Caco-2 (cell line): ENCODE measurements at regions not wholly inside any gene's neighbourhood (a gene's known extent, or its start where the extent isn't known, plus 50 kb on each side); places are given as distances from the start of the nearest gene placed in this dataset.
"Not testable (repeated sequence)": the region's sequence is repeated elsewhere in the genome, so short reads cannot be mapped to it uniquely, and the experiment has no call there.

ENCODE experiments used
- BruUV-seq: library from RNA; stranded (reverse); fragments of 400-500 nt; replicated peaks from 2 replicates; lab custom pipeline; 2021; lab: Mats Ljungman, UMichigan
- CTCF ChIA-PET: fragments of 300-600 bp; sonication (Branson Sonifier 250); formaldehyde crosslinking; loops from one replicate; lab custom pipeline; 2022; ENCODE audit warnings: antibody characterized with exemption; lab: Charles Lee
- POLR2A ChIA-PET: fragments of 300-600 bp; sonication (Branson Sonifier 250); formaldehyde crosslinking; loops from one replicate; lab custom pipeline; 2022; ENCODE audit warnings: antibody characterized with exemption; lab: Charles Lee
- DNase-seq, 2 experiments: peaks; one replicate each; pipeline versions ENCODE4 v3.0.0 to v3.0.0-alpha.2; 2020 to 2022
- H3K27me3 ChIP-seq: replicated peaks from 2 replicates; pipeline ENCODE4 v1.6.0; 2011; ENCODE audit warnings: low read length; ENCODE audit not compliant: control insufficient read depth, insufficient read depth
- H3K36me3 ChIP-seq: 2 replicates; pipeline ENCODE4 v1.5.1; 2011; ENCODE audit warnings: low read length; ENCODE audit not compliant: control insufficient read depth, insufficient read depth
- H3K4me1 ChIP-seq: fragments of 250-450 bp; sonication (Bioruptor Pico); 2 replicates; pipeline ENCODE4 v1.5.1; 2020; ENCODE audit warnings: mild to moderate bottlenecking
- H3K4me3 ChIP-seq: 2 replicates; pipeline ENCODE4 v1.5.1; 2011; ENCODE audit warnings: low read depth, mild to moderate bottlenecking, control low read depth, low read length
- H3K9me3 ChIP-seq: fragments of 250-450 bp; sonication (Bioruptor Pico); 2 replicates; pipeline ENCODE4 v1.5.1; 2020; ENCODE audit warnings: mild to moderate bottlenecking, moderate library complexity
- H3K27ac Mint-ChIP-seq: one replicate; pipeline ENCODE4 v1.8.0; 2022; ENCODE audit warnings: mixed read lengths; ENCODE audit not compliant: unreplicated experiment
- H3K27me3 Mint-ChIP-seq: one replicate; pipeline ENCODE4 v1.8.0; 2022; ENCODE audit warnings: mixed read lengths; ENCODE audit not compliant: insufficient read depth, unreplicated experiment
- H3K36me3 Mint-ChIP-seq: one replicate; pipeline ENCODE4 v1.8.0; 2022; ENCODE audit warnings: mild to moderate bottlenecking, mixed read lengths; ENCODE audit not compliant: insufficient read depth, unreplicated experiment
- H3K4me1 Mint-ChIP-seq: one replicate; pipeline ENCODE4 v1.8.0; 2022; ENCODE audit warnings: low read depth, mixed read lengths; ENCODE audit not compliant: unreplicated experiment
- H3K4me3 Mint-ChIP-seq: one replicate; pipeline ENCODE4 v1.8.0; 2022; ENCODE audit warnings: mild to moderate bottlenecking, moderate library complexity, mixed read lengths; ENCODE audit not compliant: unreplicated experiment
- H3K9me3 Mint-ChIP-seq: one replicate; pipeline ENCODE4 v1.8.0; 2022; ENCODE audit warnings: mixed read lengths; ENCODE audit not compliant: unreplicated experiment
- intact Hi-C: fragments of 100-400 bp; cut with micrococcal nuclease; formaldehyde crosslinking; loops from one replicate; pipeline ENCODE4 v1.10.0; 2022; ENCODE audit not compliant: unreplicated experiment
- TF ChIP-seq, protein P1 (sequence below), 2 experiments: fragments of 200-600 bp in 1 of 2; IDR thresholded peaks; 1 replicate in 1 of 2; 2 replicates in 1 of 2; pipeline versions ENCODE4 v1.5.1 to v1.8.0; 2011 to 2022; ENCODE audit warnings: antibody characterized with exemption in 1 of 2, control low read depth in 1 of 2, inconsistent platforms in 1 of 2, low read depth in 1 of 2, low read length in 1 of 2, mild to moderate bottlenecking in 1 of 2, moderate library complexity in 1 of 2; ENCODE audit not compliant: insufficient read depth in 1 of 2, severe bottlenecking in 1 of 2, unreplicated experiment in 1 of 2

DNA sequence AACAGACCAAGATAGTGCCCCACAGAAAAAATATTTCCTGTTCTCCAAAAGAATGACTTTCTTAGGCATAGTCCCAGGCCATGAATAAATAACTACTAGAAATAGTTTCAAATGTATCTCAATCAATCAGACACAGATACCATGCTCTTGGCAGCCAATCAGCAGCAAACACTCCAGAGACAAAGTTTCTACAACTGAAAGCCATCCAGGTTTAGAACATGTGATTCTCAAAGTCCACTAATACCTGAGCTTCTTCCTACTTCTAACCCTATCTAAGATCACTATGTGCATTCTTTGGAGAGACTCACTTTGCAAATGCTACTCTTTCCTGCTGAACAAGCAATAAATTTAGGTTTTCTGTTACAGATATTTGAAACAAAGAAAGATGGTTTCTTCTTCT is 425.8 kb upstream of the GRIN3A start:
- H3K36me3 ChIP-seq, result no peaks in the 10 kb centered on the region
- intact Hi-C loops, result no loop called here
- Mint-ChIP-seq H3K27ac (no peak overlapping the region), H3K4me3 (no peak overlapping the region), H3K27me3 (no peaks in the 10 kb centered on the region), H3K36me3 (no peaks in the 10 kb centered on the region), H3K4me1 (no peaks in the 10 kb centered on the region), H3K9me3 (no peaks in the 10 kb centered on the region)
- CTCF ChIA-PET, result no interaction called here
- TF ChIP-seq, protein P1, sequence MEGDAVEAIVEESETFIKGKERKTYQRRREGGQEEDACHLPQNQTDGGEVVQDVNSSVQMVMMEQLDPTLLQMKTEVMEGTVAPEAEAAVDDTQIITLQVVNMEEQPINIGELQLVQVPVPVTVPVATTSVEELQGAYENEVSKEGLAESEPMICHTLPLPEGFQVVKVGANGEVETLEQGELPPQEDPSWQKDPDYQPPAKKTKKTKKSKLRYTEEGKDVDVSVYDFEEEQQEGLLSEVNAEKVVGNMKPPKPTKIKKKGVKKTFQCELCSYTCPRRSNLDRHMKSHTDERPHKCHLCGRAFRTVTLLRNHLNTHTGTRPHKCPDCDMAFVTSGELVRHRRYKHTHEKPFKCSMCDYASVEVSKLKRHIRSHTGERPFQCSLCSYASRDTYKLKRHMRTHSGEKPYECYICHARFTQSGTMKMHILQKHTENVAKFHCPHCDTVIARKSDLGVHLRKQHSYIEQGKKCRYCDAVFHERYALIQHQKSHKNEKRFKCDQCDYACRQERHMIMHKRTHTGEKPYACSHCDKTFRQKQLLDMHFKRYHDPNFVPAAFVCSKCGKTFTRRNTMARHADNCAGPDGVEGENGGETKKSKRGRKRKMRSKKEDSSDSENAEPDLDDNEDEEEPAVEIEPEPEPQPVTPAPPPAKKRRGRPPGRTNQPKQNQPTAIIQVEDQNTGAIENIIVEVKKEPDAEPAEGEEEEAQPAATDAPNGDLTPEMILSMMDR (IDR thresholded peaks at IDR 0.05; ENCODE audit: insufficient read depth in 1 of 2, low read depth in 1 of 2, low read length in 1 of 2, severe bottlenecking in 1 of 2, unreplicated experiment in 1 of 2), result no peak
- BruUV-seq, result no TSS peak
- POLR2A ChIA-PET, result no interaction called here
- H3K4me1 ChIP-seq, result no peaks in the 10 kb centered on the region
- DNase-seq, result no peak
- no peak overlapping the region for H3K4me3 ChIP-seq
- no peaks in the 10 kb centered on the region for H3K27me3 ChIP-seq
- H3K9me3 ChIP-seq, result no peaks in the 10 kb centered on the region

DNA sequence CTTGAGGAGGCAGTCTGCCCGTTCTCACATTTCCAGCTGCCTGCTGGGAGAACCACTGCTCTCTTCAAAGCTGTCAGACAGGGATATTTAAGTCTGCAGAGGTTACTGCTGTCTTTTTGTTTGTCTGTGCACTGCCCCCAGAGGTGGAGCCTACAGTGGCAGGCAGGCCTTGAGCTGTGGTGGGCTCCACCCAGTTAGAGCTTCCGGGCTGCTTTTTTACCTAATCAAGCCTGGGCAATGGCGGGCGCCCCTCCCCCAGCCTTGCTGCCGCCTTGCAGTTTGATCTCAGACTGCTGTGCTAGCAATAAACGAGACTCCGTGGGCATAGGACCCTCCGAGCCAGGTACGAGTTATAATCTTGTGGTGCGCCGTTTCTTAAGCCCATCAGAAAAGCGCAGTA is 414.6 kb upstream of the GRIN3A start:
- H3K4me1 Mint-ChIP-seq, CTCF ChIA-PET, H3K27ac Mint-ChIP-seq, H3K9me3 ChIP-seq, H3K36me3 Mint-ChIP-seq, H3K4me3 ChIP-seq, H3K4me3 Mint-ChIP-seq, H3K4me1 ChIP-seq, BruUV-seq, DNase-seq, H3K27me3 ChIP-seq, POLR2A ChIA-PET, H3K36me3 ChIP-seq, H3K27me3 Mint-ChIP-seq, intact Hi-C loops: not testable (repeated sequence)
- peaks cover 21% of the 10 kb centered on the region for H3K9me3 Mint-ChIP-seq

DNA sequence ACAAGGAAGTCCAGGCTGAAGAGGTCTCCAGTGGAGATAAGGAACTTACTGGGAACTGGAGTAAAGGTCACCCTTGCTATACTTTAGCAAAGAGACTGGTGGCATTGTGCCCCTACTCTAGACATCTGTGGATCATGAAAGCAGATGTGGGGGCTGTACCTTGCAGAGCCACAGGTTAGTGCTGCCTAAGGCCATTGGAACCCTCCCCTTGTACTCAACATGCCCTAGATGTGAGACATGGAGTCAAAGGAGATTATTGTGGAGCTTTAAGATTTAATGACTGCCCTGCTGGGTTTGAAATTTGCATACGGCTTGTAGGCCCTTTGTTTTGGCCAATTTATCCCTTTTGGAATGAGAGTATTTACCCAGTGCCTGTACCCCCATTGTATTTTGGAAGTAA is 397.3 kb upstream of the GRIN3A start:
- H3K36me3 Mint-ChIP-seq, result no peaks in the 10 kb centered on the region
- intact Hi-C loops, result no loop called here
- ChIA-PET POLR2A (no interaction called here), CTCF (no interaction called here)
- Histone ChIP-seq H3K4me1 (no peaks in the 10 kb centered on the region), H3K27me3 (no peaks in the 10 kb centered on the region), H3K4me3 (no peak overlapping the region), H3K9me3 (no peaks in the 10 kb centered on the region), H3K36me3 (no peaks in the 10 kb centered on the region)
- no peaks in the 10 kb centered on the region for H3K27me3 Mint-ChIP-seq
- no peak overlapping the region for H3K4me3 Mint-ChIP-seq
- H3K4me1 Mint-ChIP-seq, result no peaks in the 10 kb centered on the region
- no peaks in the 10 kb centered on the region for H3K9me3 Mint-ChIP-seq
- H3K27ac Mint-ChIP-seq, result no peak overlapping the region
- BruUV-seq, result no TSS peak
- no peak for DNase-seq
- TF ChIP-seq, protein P1 (IDR thresholded peaks at IDR 0.05; ENCODE audit: insufficient read depth in 1 of 2, low read depth in 1 of 2, low read length in 1 of 2, severe bottlenecking in 1 of 2, unreplicated experiment in 1 of 2), result no peak

DNA sequence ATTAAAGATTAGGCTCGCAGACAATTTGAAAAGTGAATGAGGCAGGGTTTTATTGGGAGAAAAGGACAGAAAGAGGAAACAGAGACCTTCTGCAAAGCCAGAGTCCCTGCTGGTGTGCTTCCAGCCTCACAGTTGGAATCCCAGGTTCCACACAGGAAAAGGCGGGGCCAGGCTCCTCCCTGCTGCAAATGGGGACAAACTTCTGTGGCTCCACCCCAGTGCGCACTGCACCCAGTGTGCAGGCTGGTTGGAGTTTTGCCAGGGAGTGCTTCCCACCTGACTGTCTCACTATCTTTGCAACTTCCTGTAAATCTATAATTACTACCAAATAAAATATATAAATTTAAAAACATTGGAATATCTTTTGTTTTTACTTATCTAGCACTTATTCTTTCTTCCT is 386.0 kb upstream of the GRIN3A start:
- Mint-ChIP-seq H3K9me3 (peaks cover 3% of the 10 kb centered on the region), H3K4me1 (no peaks in the 10 kb centered on the region), H3K4me3 (no peak overlapping the region), H3K36me3 (no peaks in the 10 kb centered on the region), H3K27ac (no peak overlapping the region), H3K27me3 (no peaks in the 10 kb centered on the region)
- H3K27me3 ChIP-seq, result no peaks in the 10 kb centered on the region
- H3K4me1 ChIP-seq, result no peaks in the 10 kb centered on the region
- H3K4me3 ChIP-seq, result no peak overlapping the region
- ChIA-PET POLR2A (no interaction called here), CTCF (no interaction called here)
- TF ChIP-seq, protein P1 (IDR thresholded peaks at IDR 0.05; ENCODE audit: insufficient read depth in 1 of 2, low read depth in 1 of 2, low read length in 1 of 2, severe bottlenecking in 1 of 2, unreplicated experiment in 1 of 2), result no peak
- intact Hi-C loops, result no loop called here
- DNase-seq, result no peak
- BruUV-seq, result no TSS peak
- no peaks in the 10 kb centered on the region for H3K36me3 ChIP-seq
- H3K9me3 ChIP-seq, result no peaks in the 10 kb centered on the region
